Suprapubic skin (tissue), 3 donors: ENCODE measurements at regions not wholly inside any gene's neighbourhood (a gene's known extent, or its start where the extent isn't known, plus 50 kb on each side); places are given as distances from the start of the nearest gene placed in this dataset.

Source experiments
- POLR2AphosphoS5 ChIP-seq, 3 donors: sonication (generic); formaldehyde crosslinking; IDR thresholded peaks; one replicate each; pipeline ENCODE4 v1.6.1; 2017; ENCODE audit warnings: antibody characterized with exemption in 3 of 3
- TF ChIP-seq, protein P1 (sequence below), 2 donors: fragments of 200-600 bp in 1 of 2; fragments of 450-650 bp in 1 of 2; sonication (generic) in 1 of 2; IDR thresholded peaks; one replicate each; pipeline ENCODE4 v1.5.1; 2016 to 2019; ENCODE audit warnings: antibody characterized with exemption in 2 of 2, mild to moderate bottlenecking in 1 of 2, moderate library complexity in 1 of 2

DNA sequence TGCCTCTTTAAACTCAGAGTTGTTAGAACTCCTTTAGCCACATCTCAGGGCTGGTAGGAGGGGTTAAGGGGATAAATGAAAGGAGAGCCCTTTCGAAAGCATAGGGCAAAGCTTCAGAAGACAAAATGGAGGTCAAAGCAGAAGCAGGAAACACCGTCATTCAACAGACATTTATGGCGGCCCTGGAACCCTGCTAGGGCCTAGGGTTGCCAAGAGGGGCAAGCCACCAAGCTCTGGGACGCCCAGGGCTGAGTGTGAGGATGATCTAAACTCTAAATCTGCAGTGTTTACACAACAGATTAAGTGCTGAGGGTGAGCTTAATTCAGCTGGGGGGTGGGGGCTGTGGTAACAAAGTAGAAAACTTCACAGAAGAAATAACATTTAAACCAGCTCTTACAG is 79.0 kb upstream of the NFE2L3 start:
- no peak for TF ChIP-seq POLR2AphosphoS5 (IDR thresholded peaks at IDR 0.05)
- TF ChIP-seq, protein P1, sequence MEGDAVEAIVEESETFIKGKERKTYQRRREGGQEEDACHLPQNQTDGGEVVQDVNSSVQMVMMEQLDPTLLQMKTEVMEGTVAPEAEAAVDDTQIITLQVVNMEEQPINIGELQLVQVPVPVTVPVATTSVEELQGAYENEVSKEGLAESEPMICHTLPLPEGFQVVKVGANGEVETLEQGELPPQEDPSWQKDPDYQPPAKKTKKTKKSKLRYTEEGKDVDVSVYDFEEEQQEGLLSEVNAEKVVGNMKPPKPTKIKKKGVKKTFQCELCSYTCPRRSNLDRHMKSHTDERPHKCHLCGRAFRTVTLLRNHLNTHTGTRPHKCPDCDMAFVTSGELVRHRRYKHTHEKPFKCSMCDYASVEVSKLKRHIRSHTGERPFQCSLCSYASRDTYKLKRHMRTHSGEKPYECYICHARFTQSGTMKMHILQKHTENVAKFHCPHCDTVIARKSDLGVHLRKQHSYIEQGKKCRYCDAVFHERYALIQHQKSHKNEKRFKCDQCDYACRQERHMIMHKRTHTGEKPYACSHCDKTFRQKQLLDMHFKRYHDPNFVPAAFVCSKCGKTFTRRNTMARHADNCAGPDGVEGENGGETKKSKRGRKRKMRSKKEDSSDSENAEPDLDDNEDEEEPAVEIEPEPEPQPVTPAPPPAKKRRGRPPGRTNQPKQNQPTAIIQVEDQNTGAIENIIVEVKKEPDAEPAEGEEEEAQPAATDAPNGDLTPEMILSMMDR (IDR thresholded peaks at IDR 0.05), result no peak
